Stimulated activated CD8-positive, alpha-beta memory T cell treated with anti-CD3 and anti-CD28 coated beads, Interleukin-7, amount 100 ng/mL, for 48 hours (primary cell): ENCODE measurements at regions not wholly inside any gene's neighbourhood (a gene's known extent, or its start where the extent isn't known, plus 50 kb on each side); places are given as distances from the start of the nearest gene placed in this dataset.

Experiments used
- DNase-seq, 2 donors: peaks; one replicate each; pipeline ENCODE4 v3.0.0-alpha.2; 2020; ENCODE audit warnings: low read depth in 1 of 2; ENCODE audit errors: extremely low read depth in 1 of 2

DNA sequence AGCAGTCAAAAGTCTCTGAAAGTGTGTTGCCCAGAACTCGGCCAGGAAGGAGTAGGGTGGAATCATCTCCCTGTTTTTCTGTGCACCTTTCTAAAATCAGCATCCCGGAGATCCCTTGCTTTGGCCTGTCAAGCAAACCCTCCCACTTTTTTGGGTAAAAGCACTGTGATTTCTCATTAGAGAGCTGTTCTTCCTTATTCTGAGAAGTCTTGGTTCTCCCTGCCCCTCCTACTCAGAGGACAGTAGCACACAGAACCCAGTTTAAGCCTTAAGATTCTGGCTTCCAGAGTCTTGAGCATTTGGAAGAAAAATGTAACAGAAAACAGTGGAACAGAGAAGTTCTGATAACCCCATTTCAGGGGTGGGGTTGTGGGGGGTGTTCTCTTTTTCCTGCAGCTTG lies 52.6 kb upstream of the KATNAL1 start:
- no peak for DNase-seq

DNA sequence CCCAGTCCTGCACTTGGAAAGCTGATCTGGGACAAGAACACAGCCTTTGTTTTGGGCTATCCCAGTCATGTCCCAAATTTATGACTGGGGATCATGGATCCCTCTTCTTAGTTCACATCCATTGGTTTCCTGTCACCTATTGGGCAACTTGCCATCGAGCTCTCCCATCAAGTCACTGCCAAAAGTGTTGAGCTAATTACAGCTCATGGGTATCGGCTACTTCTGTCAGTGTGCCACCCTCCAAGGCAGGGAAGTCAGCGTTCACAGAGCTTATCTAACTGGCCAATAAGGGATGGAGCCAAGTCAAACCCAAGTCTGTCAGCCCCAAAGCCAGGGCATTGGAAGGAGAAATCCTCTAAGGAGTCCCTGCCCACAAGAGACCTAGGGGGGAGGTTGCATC lies 53.2 kb upstream of the KATNAL1 start:
- DNase-seq: no peak

DNA sequence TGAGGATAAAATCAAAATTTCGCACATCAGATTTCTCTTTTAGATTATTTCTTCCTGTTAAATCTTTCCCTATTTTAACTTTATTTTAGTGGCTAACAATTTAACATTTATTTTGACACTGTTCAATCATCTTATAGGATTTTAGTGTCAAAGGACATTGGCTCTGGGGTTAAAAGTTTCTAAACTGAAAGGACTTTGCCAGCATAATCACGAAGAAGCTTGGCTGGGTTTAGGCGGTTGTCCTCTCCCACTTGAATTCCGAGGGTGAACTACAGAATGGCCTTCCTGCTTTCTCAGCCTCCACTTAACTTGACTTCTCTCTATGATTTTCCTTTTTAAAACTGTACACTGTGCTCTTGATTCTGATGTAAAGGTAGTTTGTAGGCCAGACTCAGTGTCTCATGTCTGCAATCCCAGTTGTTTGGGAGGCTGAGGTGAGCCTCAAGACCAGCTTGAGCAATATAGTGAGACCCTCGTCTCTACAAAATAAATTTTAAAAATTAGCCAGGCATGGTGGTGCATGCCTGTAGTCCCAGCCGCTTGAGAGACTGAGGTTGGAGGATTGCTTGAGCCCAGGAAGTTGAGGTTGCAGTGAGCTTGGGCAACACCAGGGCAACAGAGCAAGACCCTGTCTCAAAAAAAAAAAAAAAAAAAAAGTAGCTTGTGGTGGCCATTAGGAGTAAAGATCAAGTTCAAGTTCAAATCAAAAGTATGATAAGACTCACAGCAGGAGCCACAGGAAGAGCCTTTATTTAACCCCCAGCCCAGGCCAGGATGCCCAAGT lies 54.8 kb upstream of the KATNAL1 start:
- DNase-seq: no peak

- DNase-seq: no peak
These were observed 55.5 kb upstream of the KATNAL1 start for GRCh38 chr13:30362869-30363268.

- no peak for DNase-seq
These were observed 56.4 kb upstream of the KATNAL1 start for GRCh38 chr13:30363725-30364124.

DNA sequence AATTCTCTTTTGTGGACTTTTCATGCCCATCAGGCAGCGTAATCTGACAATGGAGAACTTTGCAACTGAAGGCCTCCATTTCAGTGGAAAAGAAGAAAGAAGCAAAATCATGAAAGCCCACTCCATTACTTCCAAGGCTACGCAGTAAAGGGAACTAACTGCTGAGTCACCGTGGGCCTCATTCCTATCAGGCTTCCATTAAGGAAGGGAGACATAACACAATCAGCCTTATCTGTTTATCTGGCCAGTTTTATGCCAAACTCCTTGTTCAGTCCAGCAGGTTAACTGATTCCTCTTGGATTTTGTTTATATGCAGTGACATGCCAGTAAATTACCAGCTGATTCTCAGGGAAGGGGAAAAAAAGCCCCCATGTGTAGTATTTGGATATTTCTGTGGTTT lies 56.8 kb upstream of the KATNAL1 start:
- no peak for DNase-seq

DNA sequence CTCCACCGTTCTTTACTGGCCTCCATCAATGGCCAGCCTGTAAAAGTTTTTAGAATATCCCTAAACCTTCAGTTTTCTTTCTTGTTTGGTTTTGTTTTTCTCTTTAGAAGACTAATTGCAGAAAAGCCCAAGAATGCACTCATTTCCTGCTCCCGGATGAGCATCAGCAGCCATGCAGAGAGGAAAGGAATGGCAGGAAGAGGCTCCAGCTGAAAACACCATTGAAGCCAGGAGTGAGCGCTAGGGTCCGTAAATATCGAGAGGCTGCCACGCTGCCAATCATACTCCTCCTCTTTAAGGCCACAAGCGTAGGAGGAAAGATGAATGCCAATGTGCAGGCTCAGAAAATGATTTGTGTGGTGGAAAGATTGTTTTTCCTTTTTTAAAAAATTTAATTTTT lies 57.4 kb upstream of the UBE2L5 start:
- DNase-seq: no peak

- DNase-seq: no peak
These were observed 56.2 kb upstream of the UBE2L5 start for GRCh38 chr13:30366088-30366487.

- DNase-seq: no peak
These were observed 55.0 kb upstream of the UBE2L5 start for GRCh38 chr13:30367296-30367695.

GRCh38 chr13:30370146-30370545 lies 52.1 kb upstream of the UBE2L5 start:
- DNase-seq: no peak

DNA sequence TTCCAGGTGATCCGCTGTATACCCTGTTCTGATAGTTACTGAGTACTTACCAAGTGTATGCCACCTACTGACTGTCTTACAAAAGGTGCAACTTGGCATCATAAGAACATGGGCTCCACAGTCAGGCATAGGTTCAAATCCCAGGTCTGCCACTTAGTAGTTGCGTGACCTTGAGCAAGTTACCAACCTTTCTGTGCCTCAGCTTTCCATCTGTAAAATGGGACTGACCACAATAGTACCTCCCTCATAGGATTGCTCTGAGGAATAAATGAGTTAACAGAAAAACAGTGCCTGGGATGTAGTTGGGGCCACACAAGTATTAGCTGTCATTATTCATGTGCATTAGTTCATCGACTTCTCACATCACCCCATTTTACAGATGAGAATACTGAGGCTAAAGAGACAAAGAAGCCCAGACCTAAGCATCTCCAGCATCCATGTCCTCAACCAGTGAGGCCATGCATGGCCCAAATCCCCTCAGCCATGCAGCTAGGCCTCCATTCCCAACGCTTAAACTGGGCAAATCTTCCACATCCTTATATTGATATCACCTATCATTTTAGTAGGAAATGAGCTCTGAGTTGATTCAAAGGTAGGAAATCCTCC lies 51.3 kb upstream of the UBE2L5 start:
- DNase-seq: no peak

- peak in 1 of 2 donors; percentile 34 for DNase-seq
These were observed 50.5 kb upstream of the UBE2L5 start for GRCh38 chr13:30371649-30372265.
